ENCODE measurements at regions not wholly inside any gene's neighbourhood (a gene's known extent, or its start where the extent isn't known, plus 50 kb on each side); places are given as distances from the start of the nearest gene placed in this dataset.

DNA sequence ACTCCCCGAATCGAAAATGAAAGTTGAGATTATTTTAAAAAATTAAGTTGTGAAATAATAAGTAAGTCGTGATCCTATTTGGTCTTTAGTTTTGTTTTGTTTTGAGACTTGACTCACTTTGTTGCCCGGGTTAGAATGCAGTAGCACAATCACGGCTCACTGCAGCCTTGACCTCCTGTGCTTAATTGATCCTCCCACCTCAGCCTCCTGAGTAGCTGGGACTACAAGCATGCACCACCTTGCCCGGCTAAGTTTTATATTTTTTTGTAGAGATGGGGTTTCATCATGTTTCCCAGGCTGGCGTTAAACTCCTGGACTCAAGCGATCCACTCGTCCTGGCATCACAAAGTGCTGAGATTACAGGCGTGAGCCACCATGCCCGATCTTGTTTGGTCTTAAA lies 326.2 kb downstream of the MYCN start:
- no peaks in the 10 kb centered on the region for H3K27me3 ChIP-seq (ENCODE audit: insufficient read depth, low read length)
- TF ChIP-seq, protein P1, sequence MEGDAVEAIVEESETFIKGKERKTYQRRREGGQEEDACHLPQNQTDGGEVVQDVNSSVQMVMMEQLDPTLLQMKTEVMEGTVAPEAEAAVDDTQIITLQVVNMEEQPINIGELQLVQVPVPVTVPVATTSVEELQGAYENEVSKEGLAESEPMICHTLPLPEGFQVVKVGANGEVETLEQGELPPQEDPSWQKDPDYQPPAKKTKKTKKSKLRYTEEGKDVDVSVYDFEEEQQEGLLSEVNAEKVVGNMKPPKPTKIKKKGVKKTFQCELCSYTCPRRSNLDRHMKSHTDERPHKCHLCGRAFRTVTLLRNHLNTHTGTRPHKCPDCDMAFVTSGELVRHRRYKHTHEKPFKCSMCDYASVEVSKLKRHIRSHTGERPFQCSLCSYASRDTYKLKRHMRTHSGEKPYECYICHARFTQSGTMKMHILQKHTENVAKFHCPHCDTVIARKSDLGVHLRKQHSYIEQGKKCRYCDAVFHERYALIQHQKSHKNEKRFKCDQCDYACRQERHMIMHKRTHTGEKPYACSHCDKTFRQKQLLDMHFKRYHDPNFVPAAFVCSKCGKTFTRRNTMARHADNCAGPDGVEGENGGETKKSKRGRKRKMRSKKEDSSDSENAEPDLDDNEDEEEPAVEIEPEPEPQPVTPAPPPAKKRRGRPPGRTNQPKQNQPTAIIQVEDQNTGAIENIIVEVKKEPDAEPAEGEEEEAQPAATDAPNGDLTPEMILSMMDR (conservative IDR thresholded peaks at IDR 0.05): no peak
- H3K9ac ChIP-seq (ENCODE audit: extremely low read depth, insufficient read length, low read length): no peak overlapping the region
- no peak overlapping the region for H3K18ac ChIP-seq (ENCODE audit: insufficient read length, low read depth, low read length)
- DNase-seq: no peak
- no peaks in the 10 kb centered on the region for H3K79me2 ChIP-seq (ENCODE audit: insufficient read depth, low read length)
- no peak overlapping the region for H3K23ac ChIP-seq (ENCODE audit: insufficient read length, low read depth, low read length)
- H3K27ac Mint-ChIP-seq: no peak overlapping the region
- no peaks in the 10 kb centered on the region for H3K9me3 Mint-ChIP-seq
- H3K4me2 ChIP-seq (ENCODE audit: insufficient read depth, insufficient read length, low read length): no peak overlapping the region
- no peak overlapping the region for H2BK20ac ChIP-seq (ENCODE audit: low read depth, low read length, poor library complexity, severe bottlenecking)
- no peak overlapping the region for H3K14ac ChIP-seq (ENCODE audit: insufficient read depth, low read length)
- no peak overlapping the region for H3K56ac ChIP-seq (ENCODE audit: insufficient read length, low read depth, low read length)
- H3T11ph ChIP-seq (ENCODE audit: low read length): no peak overlapping the region
- H3K9me3 ChIP-seq (ENCODE audit: control insufficient read depth, low read depth, low read length): no peaks in the 10 kb centered on the region
- H3K79me1 ChIP-seq (ENCODE audit: insufficient read depth, low read depth, low read length, poor library complexity, severe bottlenecking): no peaks in the 10 kb centered on the region
- no peaks in the 10 kb centered on the region for H4K20me1 ChIP-seq (ENCODE audit: control insufficient read depth, insufficient read depth, insufficient read length)
- H4K8ac ChIP-seq (replicated peaks; ENCODE audit: insufficient read length, low read depth, low read length): no peak overlapping the region
- no peak overlapping the region for H3K27ac ChIP-seq (ENCODE audit: insufficient read length, low read depth, low read length)
- no peak overlapping the region for H2BK120ac ChIP-seq (ENCODE audit: low read depth, low read length, poor library complexity, severe bottlenecking)
- WGBS (ENCODE audit: extremely low coverage, insufficient read length, low lambda C conversion rate): 100% methylated on average over 1 of the region's 11 CpGs
- H3K4me1 Mint-ChIP-seq: peaks cover 14 to 19% of the 10 kb centered on the region in 2 experiments
- no peak overlapping the region for H4K91ac ChIP-seq (ENCODE audit: insufficient read length, low read depth, low read length)
- no peaks in the 10 kb centered on the region for H3K23me2 ChIP-seq (ENCODE audit: insufficient read length, low read depth, low read length, poor library complexity, severe bottlenecking)
- no peaks in the 10 kb centered on the region for H3K4me1 ChIP-seq (ENCODE audit: insufficient read depth, low read length)
- H2BK15ac ChIP-seq (ENCODE audit: low read depth, low read length): no peak overlapping the region
- no peak overlapping the region for H2BK12ac ChIP-seq (ENCODE audit: insufficient read length, low read depth, low read length)
- H2AK5ac ChIP-seq (ENCODE audit: insufficient read length, low read length): no peak overlapping the region
- H3K27me3 Mint-ChIP-seq (ENCODE audit: low read depth): no peaks in the 10 kb centered on the region
- H3K36me3 Mint-ChIP-seq (ENCODE audit: insufficient read depth in 1 of 3, low read depth in 3 of 3): no peaks in the 10 kb centered on the region
- H3K4ac ChIP-seq (ENCODE audit: low read depth, low read length): no peak overlapping the region
- H2AFZ ChIP-seq (ENCODE audit: low read length): no peak overlapping the region
- H2BK5ac ChIP-seq (ENCODE audit: insufficient read length, low read length): no peak overlapping the region
- no peak overlapping the region for H3K4me3 Mint-ChIP-seq
- no peak overlapping the region for H4K5ac ChIP-seq (ENCODE audit: insufficient read length, low read depth, low read length)

All from H9 (cell line).